22Rv1 (cell line): ENCODE measurements at regions not wholly inside any gene's neighbourhood (a gene's known extent, or its start where the extent isn't known, plus 50 kb on each side); places are given as distances from the start of the nearest gene placed in this dataset.

Experiments used
- CTCF ChIP-seq: fragments of 450-650 bp; IDR thresholded peaks from 2 replicates; pipeline ENCODE4 v1.5.1; 2017; ENCODE audit warnings: mild to moderate bottlenecking
- ZFX ChIP-seq: fragments of 450-650 bp; IDR thresholded peaks from 2 replicates; pipeline ENCODE4 v1.6.1; 2017; ENCODE audit warnings: antibody characterized with exemption, borderline replicate concordance

- TF ChIP-seq CTCF (no peak), ZFX (no peak)
Measured at GRCh38 chr6:8860671-8861070, 425.3 kb upstream of the SLC35B3 start.
